ENCODE measurements at regions not wholly inside any gene's neighbourhood (a gene's known extent, or its start where the extent isn't known, plus 50 kb on each side); places are given as distances from the start of the nearest gene placed in this dataset.

GRCh38 chr9:120137186-120137840 lies 442.7 kb downstream of the CDK5RAP2 start:
- WGBS, 2 donors, result 29 to 33% methylated on average over 5 of the region's 5 CpGs

GRCh38 chr9:120136696-120137095 lies 443.3 kb downstream of the CDK5RAP2 start:
- H3K4me1 ChIP-seq, result no peaks in the 10 kb centered on the region
- no peak overlapping the region for H3K4me3 ChIP-seq
- DNase-seq, result no peak
- no peaks in the 10 kb centered on the region for H3K36me3 ChIP-seq (replicated peaks in 1 of 2; ENCODE audit: insufficient read depth in 1 of 2, low read depth in 2 of 2)
- H3K9me3 ChIP-seq, result peaks cover 0 to 9% (median 0%) of the 10 kb centered on the region in 3 donors
- H3K27ac ChIP-seq, result no peak overlapping the region
- ATAC-seq, result no peak
- no peaks in the 10 kb centered on the region for H3K27me3 ChIP-seq
- TF ChIP-seq CTCF (IDR thresholded peaks at IDR 0.05) (no peak), POLR2A (IDR thresholded peaks at IDR 0.05) (no peak)
- intact Hi-C loops (cut with DNase I), result no loop called here
- 26 to 36% methylated on average over 1 of the region's 1 CpG for WGBS, 2 donors

More at GRCh38 chr9:120137186-120137840, 442.7 kb downstream of the CDK5RAP2 start:
- peaks cover 0 to 9% (median 0%) of the 10 kb centered on the region in 3 donors for H3K9me3 ChIP-seq
- no peaks in the 10 kb centered on the region for H3K27me3 ChIP-seq
- intact Hi-C loops (cut with DNase I), result no loop called here
- no peak for ATAC-seq
- no peaks in the 10 kb centered on the region for H3K36me3 ChIP-seq (replicated peaks in 1 of 2; ENCODE audit: insufficient read depth in 1 of 2, low read depth in 2 of 2)
- no peak overlapping the region for H3K27ac ChIP-seq
- H3K4me3 ChIP-seq, result no peak overlapping the region
- DNase-seq, result no peak
- no peak for TF ChIP-seq CTCF (IDR thresholded peaks at IDR 0.05)
- no peaks in the 10 kb centered on the region for H3K4me1 ChIP-seq

GRCh38 chr9:120117081-120117480 lies 462.9 kb downstream of the CDK5RAP2 start:
- Histone ChIP-seq H3K27me3 (no peaks in the 10 kb centered on the region), H3K9me3 (no peaks in the 10 kb centered on the region), H3K27ac (no peak overlapping the region), H3K4me3 (no peak overlapping the region), H3K4me1 (no peaks in the 10 kb centered on the region), H3K36me3 (replicated peaks in 1 of 2; ENCODE audit: insufficient read depth in 1 of 2, low read depth in 2 of 2) (no peaks in the 10 kb centered on the region)
- no peak for TF ChIP-seq POLR2A (IDR thresholded peaks at IDR 0.05)
- no peak for TF ChIP-seq CTCF (IDR thresholded peaks at IDR 0.05)
- intact Hi-C loops (cut with DNase I), result no loop called here
- no peak for ATAC-seq
- no peak for DNase-seq
- WGBS, 2 donors, result 78 to 85% methylated on average over 4 of the region's 4 CpGs

GRCh38 chr9:120110520-120110919 lies 469.4 kb downstream of the CDK5RAP2 start:
- DNase-seq (no peak), ATAC-seq (no peak)
- Histone ChIP-seq H3K36me3 (replicated peaks in 1 of 2; ENCODE audit: insufficient read depth in 1 of 2, low read depth in 2 of 2) (no peaks in the 10 kb centered on the region), H3K9me3 (no peaks in the 10 kb centered on the region), H3K4me1 (no peaks in the 10 kb centered on the region), H3K27ac (no peak overlapping the region), H3K27me3 (no peaks in the 10 kb centered on the region), H3K4me3 (no peak overlapping the region)
- WGBS, 2 donors, result 45 to 67% methylated on average over 1 of the region's 1 CpG
- no peak for TF ChIP-seq CTCF (IDR thresholded peaks at IDR 0.05)
- no peak for TF ChIP-seq POLR2A (IDR thresholded peaks at IDR 0.05)
- intact Hi-C loops (cut with DNase I), result no loop called here

- DNase-seq, result no peak
- Histone ChIP-seq H3K4me1 (no peaks in the 10 kb centered on the region), H3K9me3 (no peaks in the 10 kb centered on the region), H3K36me3 (replicated peaks in 1 of 2; ENCODE audit: insufficient read depth in 1 of 2, low read depth in 2 of 2) (no peaks in the 10 kb centered on the region), H3K4me3 (no peak overlapping the region), H3K27me3 (no peaks in the 10 kb centered on the region), H3K27ac (no peak overlapping the region)
- ATAC-seq, result no peak
- intact Hi-C loops (cut with DNase I), result no loop called here
- TF ChIP-seq CTCF (IDR thresholded peaks at IDR 0.05) (no peak), POLR2A (IDR thresholded peaks at IDR 0.05) (no peak)
- 49 to 58% methylated on average over 3 of the region's 3 CpGs for WGBS, 2 donors
Measured at GRCh38 chr9:120109242-120109641, 470.7 kb downstream of the CDK5RAP2 start.
